ENCODE measurements at regions not wholly inside any gene's neighbourhood (a gene's known extent, or its start where the extent isn't known, plus 50 kb on each side); places are given as distances from the start of the nearest gene placed in this dataset.

DNA sequence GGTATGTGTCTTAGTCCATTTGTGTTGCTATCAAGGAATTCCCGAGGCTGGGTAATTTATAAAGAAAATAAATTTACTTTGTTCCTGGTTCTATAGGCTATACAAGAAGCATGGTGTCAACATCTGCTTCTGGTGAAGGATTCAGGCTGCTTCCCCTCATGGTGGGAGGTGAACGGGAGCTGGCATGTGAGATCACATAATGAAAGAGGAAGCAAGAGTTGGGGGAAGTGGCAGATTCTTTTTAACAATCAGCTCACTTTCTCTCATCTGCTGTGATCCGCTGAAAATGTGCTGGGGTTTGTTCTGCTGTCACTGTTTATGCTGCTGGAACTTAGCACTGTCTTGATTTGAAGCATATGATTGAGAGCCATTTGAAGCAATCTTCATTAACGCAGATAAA is 730.0 kb upstream of the SORCS1 start:
- TF ChIP-seq, protein P1, sequence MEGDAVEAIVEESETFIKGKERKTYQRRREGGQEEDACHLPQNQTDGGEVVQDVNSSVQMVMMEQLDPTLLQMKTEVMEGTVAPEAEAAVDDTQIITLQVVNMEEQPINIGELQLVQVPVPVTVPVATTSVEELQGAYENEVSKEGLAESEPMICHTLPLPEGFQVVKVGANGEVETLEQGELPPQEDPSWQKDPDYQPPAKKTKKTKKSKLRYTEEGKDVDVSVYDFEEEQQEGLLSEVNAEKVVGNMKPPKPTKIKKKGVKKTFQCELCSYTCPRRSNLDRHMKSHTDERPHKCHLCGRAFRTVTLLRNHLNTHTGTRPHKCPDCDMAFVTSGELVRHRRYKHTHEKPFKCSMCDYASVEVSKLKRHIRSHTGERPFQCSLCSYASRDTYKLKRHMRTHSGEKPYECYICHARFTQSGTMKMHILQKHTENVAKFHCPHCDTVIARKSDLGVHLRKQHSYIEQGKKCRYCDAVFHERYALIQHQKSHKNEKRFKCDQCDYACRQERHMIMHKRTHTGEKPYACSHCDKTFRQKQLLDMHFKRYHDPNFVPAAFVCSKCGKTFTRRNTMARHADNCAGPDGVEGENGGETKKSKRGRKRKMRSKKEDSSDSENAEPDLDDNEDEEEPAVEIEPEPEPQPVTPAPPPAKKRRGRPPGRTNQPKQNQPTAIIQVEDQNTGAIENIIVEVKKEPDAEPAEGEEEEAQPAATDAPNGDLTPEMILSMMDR (IDR thresholded peaks at IDR 0.05; ENCODE audit: borderline replicate concordance, extremely low read depth, insufficient read depth): no peak
- no peak overlapping the region for H3K4me3 ChIP-seq (ENCODE audit: low read length in 3 of 3)
- H3K27ac ChIP-seq (ENCODE audit: low read depth in 2 of 2, low read length in 2 of 2): no peak overlapping the region
- H3K27me3 ChIP-seq (ENCODE audit: control insufficient read depth, insufficient read depth, low read length): no peaks in the 10 kb centered on the region
- DNase-seq (no peak), FAIRE-seq (no peak)
- no peak overlapping the region for H3K9ac ChIP-seq (ENCODE audit: low read length in 3 of 3)
- H3K4me1 ChIP-seq (ENCODE audit: control insufficient read depth in 2 of 3, insufficient read depth in 2 of 3, low read depth in 1 of 3, low read length in 3 of 3): no peaks in the 10 kb centered on the region
- intact Hi-C loops (cut with DNase I): no loop called here
- H3K9me3 ChIP-seq (ENCODE audit: control insufficient read depth in 2 of 3, insufficient read depth in 1 of 3, low read length in 3 of 3): no peaks in the 10 kb centered on the region
- no peaks in the 10 kb centered on the region for H3K36me3 ChIP-seq (ENCODE audit: control insufficient read depth in 2 of 3, insufficient read depth in 3 of 3, low read length in 3 of 3)

DNA sequence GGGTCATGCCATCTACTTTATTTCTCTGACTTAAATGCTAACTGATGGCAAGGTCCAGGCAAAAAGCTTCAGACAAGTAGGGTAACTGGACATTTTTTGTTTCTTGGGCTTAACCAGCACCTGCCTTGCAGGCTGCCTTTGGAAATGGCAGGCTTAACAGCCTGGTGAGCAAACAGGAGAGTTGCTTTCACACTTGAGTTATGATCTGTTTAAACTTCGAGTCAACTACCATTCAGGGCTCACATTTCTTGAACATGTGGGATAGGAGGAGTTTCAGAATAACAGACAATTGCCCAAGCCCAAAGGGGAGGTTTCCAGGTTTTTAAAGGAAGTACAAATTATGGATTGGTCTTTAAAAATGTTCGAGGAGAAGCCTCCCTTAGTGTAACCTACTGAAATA is 724.6 kb upstream of the SORCS1 start:
- H3K9ac ChIP-seq (ENCODE audit: low read length in 3 of 3): no peak overlapping the region
- intact Hi-C loops (cut with DNase I): no loop called here
- no peak overlapping the region for H3K27ac ChIP-seq (ENCODE audit: low read depth in 2 of 2, low read length in 2 of 2)
- H3K27me3 ChIP-seq (ENCODE audit: control insufficient read depth, insufficient read depth, low read length): no peaks in the 10 kb centered on the region
- H3K36me3 ChIP-seq (ENCODE audit: control insufficient read depth in 2 of 3, insufficient read depth in 3 of 3, low read length in 3 of 3): no peaks in the 10 kb centered on the region
- no peak overlapping the region for H3K4me3 ChIP-seq (ENCODE audit: low read length in 3 of 3)
- H3K9me3 ChIP-seq (ENCODE audit: control insufficient read depth in 2 of 3, insufficient read depth in 1 of 3, low read length in 3 of 3): peaks cover 0 to 6% (median 0%) of the 10 kb centered on the region in 3 donors
- H3K4me1 ChIP-seq (ENCODE audit: control insufficient read depth in 2 of 3, insufficient read depth in 2 of 3, low read depth in 1 of 3, low read length in 3 of 3): no peaks in the 10 kb centered on the region
- DNase-seq (peak in 2 of 5 donors; percentile 13 to 17), FAIRE-seq (no peak)
- TF ChIP-seq, protein P1 (IDR thresholded peaks at IDR 0.05; ENCODE audit: borderline replicate concordance, extremely low read depth, insufficient read depth): no peak

DNA sequence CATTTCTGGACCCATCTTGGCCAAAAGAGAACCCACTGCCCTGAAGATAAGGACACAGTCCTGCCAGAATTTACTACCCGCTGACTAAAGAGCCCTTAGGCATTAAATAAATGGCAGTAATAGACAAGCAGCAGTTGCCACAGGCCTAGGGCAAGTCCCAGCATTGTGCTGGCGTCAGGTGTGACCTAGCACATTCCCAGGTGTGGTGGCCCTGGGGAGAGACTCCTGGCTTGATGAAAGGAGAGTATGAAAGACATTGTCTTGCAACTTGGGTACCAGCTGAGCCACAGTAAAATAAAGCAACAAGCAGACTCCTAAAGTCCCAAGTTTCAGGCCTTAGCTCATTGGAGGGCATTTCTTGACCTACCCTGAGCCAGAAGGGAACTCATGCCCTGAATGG is 715.7 kb upstream of the SORCS1 start:
- H3K36me3 ChIP-seq (ENCODE audit: control insufficient read depth in 2 of 3, insufficient read depth in 3 of 3, low read length in 3 of 3): no peaks in the 10 kb centered on the region
- TF ChIP-seq, protein P1 (IDR thresholded peaks at IDR 0.05; ENCODE audit: borderline replicate concordance, extremely low read depth, insufficient read depth): no peak
- no peak for DNase-seq
- FAIRE-seq: no peak
- intact Hi-C loops (cut with DNase I): no loop called here
- H3K4me3 ChIP-seq (ENCODE audit: low read length in 3 of 3): no peak overlapping the region
- H3K27ac ChIP-seq (ENCODE audit: low read depth in 2 of 2, low read length in 2 of 2): no peak overlapping the region
- no peak overlapping the region for H3K9ac ChIP-seq (ENCODE audit: low read length in 3 of 3)
- H3K4me1 ChIP-seq (ENCODE audit: control insufficient read depth in 2 of 3, insufficient read depth in 2 of 3, low read depth in 1 of 3, low read length in 3 of 3): no peaks in the 10 kb centered on the region
- peaks cover 0 to 10% (median 0%) of the 10 kb centered on the region in 3 donors for H3K9me3 ChIP-seq (ENCODE audit: control insufficient read depth in 2 of 3, insufficient read depth in 1 of 3, low read length in 3 of 3)
- no peaks in the 10 kb centered on the region for H3K27me3 ChIP-seq (ENCODE audit: control insufficient read depth, insufficient read depth, low read length)

DNA sequence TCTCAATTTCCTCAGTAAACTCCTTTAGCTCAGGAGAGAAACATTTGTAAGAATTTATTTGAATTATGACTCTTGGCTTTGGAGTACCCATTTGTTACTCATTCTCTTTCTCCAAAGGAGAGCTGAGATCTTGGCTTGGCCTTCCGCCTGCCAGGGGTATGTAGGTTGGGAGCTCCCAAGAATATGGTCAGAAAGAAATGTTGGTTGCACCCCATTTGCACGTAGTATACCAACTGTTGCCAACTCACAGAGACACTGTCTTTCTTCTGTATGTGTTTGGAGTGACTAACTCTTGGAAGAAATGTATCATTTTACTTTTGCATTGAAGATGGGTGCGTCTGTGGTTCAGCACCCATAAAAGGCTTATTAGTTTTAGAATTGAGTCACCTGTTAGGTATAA is 708.5 kb upstream of the SORCS1 start:
- H3K36me3 ChIP-seq (ENCODE audit: control insufficient read depth in 2 of 3, insufficient read depth in 3 of 3, low read length in 3 of 3): no peaks in the 10 kb centered on the region
- H3K4me1 ChIP-seq (ENCODE audit: control insufficient read depth in 2 of 3, insufficient read depth in 2 of 3, low read depth in 1 of 3, low read length in 3 of 3): no peaks in the 10 kb centered on the region
- intact Hi-C loops (cut with DNase I): no loop called here
- H3K9ac ChIP-seq (ENCODE audit: low read length in 3 of 3): no peak overlapping the region
- DNase-seq (no peak), FAIRE-seq (no peak)
- TF ChIP-seq, protein P1 (IDR thresholded peaks at IDR 0.05; ENCODE audit: borderline replicate concordance, extremely low read depth, insufficient read depth): no peak
- H3K9me3 ChIP-seq (ENCODE audit: control insufficient read depth in 2 of 3, insufficient read depth in 1 of 3, low read length in 3 of 3): no peaks in the 10 kb centered on the region
- H3K27me3 ChIP-seq (ENCODE audit: control insufficient read depth, insufficient read depth, low read length): no peaks in the 10 kb centered on the region
- no peak overlapping the region for H3K4me3 ChIP-seq (ENCODE audit: low read length in 3 of 3)
- no peak overlapping the region for H3K27ac ChIP-seq (ENCODE audit: low read depth in 2 of 2, low read length in 2 of 2)

Data from kidney (tissue), 13 donors.